ENCODE measurements at regions not wholly inside any gene's neighbourhood (a gene's known extent, or its start where the extent isn't known, plus 50 kb on each side); places are given as distances from the start of the nearest gene placed in this dataset.

DNA sequence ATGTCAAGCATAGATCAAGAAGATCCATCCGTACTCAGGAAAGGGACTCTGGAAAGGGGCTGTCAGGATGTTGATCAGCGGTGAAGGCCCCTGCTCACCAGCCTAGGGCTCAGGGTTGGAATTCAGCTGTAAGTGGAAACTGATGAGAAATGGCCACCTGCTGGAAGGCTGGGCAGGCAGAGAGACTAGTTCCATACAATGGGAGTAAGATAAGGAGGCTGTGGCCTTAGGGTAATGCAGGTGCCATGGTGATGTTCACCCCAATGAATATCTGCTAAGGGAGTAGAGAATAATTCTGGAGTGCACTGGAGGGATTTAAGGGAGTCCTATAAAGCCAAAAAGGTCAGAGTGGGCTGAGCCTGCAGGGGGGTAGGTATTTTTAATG lies 256.6 kb downstream of the CYRIA start:
- no peak for DNase-seq

DNA sequence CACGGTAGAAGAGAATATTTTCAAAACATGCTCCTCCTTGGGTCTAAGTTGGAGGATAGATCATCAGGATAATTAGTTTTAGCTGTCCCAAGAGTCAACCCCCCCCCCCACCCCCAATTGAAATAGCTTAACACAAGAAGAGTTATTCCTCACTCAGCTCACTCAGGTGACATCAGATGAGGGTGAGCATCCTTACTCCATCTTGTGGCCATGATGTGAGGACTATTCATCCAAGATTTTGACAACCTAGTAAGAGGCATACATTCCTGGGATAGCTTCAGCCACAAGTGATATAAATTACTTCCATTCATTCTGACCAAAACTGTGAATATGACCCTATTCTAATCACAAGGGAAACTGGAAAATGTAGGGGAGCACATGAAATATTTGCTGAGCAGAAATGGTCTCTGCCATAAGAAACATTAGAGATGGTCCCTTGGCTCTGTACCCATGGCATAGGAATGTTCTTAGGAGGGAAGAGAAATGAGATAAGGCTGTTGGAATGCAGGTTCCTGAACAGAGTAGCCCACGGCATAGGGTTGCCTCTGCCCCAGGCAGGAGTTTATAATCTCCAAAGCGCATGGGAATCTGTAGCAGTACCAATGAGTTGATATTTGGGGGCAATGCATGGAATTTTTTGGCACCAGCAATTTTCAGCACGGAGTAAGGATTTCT lies 257.2 kb downstream of the CYRIA start:
- DNase-seq, result peak; percentile 7

- no peak for DNase-seq
Observed at GRCh38 chr2:16407358-16407757, 258.3 kb downstream of the CYRIA start.

- DNase-seq, result no peak
Observed at GRCh38 chr2:16406496-16407289, 258.9 kb downstream of the CYRIA start.

DNA sequence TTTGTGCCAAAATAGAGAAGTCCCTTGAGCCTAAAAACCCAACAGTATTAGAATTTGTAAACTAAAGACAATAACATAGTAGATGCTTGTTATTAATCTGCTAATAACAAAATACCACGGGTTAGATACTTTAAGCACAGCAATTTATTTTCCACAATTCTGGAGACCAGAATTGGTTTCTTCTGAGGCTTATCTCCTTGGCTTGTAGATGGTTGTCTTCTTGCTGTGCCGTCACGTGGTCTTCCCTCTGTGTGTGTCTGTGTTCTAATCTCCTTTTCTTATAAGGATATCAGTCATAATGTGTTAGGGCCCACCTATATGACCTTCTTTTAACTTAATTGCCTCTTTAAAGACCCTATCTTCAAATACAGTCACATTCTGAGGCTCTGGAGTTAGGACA lies 260.1 kb downstream of the CYRIA start:
- DNase-seq, result no peak

DNA sequence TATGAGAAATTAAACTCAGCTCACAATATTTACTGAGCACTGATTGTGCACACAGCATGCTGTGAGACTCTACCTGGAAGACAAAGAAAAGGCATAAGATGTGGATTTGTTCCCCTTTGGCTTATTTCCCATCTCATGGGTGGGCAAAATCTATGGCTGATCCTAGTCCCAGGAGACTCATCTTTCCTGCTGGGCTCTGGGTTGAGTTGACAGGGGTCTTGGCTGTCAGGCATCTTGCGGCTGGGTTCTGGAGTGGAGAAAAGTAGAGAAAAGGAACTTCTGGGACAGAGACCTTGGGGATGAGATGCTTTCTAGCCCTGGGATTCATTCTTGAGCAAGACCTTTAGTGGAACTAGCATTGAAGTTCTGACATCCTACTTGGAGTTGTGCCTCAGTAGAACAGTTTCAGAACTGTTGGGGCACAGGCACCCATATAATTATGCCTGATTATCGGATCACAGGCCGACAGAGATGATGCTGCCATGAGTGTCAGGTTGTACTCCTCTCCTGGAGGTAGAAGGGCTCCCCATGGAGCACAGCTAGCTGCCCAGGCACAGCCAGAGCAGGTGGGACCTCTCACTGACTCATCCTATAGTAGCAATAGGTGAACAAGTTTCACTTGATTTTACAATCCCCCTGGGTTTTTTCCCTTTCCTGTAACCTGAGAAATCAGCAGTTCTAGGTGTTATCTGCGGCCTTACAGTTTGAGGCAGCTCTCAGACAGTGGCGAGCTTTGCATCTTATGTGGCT lies 260.9 kb downstream of the CYRIA start:
- DNase-seq, result no peak

DNA sequence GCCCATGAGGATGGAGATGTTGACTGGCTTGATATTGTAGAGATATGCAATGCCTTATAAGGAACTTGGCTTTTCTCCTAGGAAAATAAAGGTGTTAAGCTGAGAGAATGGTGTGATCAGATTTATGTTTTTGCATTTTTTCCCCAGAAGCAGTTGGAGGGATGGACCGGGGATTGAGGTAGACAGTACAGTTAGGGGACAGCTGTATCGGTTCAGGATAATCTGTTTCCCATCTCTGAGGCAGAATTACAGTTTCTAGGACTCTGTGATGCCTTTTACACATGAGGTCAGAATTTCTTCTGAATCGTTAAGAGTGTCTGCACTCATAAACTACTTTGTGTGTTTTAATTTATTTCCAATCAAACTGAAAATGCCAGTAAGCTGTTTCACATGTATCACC lies 261.5 kb downstream of the CYRIA start:
- no peak for DNase-seq

DNA sequence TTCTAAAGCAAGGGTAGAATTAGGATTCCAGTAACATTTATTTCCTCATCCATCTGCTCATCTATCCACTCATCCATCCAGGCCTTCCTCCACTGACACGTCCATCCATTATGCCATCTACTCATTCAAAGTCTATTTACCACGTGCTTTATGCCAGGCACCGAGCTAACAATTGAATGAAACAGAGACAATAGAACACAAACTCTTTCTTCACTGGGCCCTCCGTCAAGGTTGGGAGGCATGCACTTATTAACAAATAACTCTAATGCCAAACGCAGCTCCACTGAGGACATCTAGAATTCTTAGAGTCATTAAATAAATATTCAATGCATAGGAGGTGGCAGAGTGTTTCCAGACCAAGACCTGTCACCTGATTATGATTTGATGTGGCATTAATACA lies 262.7 kb downstream of the CYRIA start:
- no peak for DNase-seq

DNA sequence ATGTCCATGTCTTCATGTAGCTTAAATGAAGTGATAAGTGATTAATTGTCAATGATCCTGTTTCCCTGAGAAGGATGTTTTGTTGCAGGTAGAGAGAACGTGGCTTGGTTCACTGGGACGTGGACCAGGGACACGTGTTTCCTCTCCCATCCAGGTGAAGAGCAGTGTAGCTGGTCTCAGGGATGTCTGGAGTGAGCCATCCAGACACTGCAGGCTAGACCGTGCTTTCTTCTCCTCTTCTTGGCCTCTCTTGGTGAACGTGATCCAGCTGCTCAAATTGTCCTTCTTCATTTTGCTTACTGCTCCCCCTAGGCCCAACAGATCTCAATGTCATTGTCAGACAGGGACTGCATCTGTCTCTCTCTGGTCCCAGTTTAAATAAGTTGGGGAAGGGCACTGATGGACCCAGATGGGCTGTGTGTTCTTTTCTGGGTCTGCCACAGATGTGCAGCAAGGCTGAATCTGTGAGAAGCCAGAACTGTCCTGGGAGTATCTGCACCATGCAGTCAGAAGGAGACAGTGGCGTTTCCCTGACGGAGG lies 263.8 kb downstream of the CYRIA start:
- DNase-seq, result no peak

- DNase-seq, result no peak
Observed at GRCh38 chr2:16400127-16400623, 265.5 kb downstream of the CYRIA start.

DNA sequence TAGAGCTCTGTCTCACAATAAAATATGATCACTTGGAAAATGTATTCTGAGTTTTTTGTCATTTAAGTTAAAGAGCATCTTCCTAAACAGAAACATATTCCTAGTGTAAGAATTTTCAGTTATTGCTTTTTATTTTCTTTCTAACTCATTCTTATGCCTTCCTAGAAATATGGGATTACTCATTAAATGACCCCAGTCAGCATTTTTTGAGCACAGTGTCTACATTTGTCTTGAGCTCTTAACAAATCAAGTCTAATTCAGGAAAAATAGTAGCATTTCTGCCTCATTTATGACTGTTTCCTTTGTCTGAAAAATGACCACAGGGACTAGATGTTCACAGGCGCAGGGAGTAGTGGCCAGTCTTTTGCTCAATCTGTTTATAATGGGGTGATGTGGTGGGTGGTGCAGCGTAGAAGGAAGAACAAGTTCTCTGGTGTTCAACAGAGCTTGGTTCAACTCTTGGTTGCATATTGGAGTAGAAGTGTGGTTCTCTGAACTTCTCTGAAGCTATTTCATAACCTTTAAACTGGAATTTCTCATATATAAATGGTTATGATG lies 267.1 kb downstream of the CYRIA start:
- no peak for DNase-seq

GRCh38 chr2:16397681-16398475 lies 267.8 kb downstream of the CYRIA start:
- DNase-seq, result no peak

DNA sequence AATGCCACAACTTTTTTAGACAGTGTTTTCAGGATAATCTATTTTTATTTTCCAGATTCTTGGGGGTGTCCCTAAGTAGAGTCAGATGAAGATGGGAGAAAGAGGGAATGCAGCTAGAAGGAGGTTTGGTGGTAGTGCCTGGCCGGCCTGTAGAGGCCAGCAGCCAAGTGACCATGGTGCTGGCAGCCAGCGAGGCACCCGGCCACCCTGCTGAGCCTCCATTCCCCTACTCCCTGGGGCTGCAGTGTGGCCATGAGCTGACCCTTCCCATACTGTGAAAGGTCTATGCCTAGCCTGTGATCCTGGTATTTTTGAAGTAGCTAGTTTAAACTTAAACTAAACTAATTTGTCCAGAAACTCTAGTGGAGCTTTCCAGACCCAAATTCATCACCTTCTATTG lies 268.6 kb downstream of the CYRIA start:
- no peak for DNase-seq

DNA sequence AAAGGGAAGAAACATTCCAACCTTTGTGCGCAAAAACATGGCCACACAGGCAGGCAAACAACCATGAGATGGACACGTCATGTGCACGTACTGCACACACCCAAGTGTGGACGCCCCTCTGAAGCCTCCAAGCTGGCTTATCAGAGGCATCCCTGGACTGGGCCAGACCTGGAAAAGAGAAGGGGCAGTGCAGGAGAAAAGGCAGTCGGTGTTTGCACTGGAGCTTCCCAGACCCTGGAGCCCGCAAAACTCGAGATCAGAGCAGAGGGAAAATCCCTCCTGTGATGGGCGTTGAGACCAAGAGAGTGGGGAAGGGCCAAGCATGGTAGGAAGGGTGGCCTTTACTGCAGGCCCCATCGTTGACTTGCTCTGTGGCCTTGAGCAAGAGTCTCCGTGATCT lies 269.5 kb downstream of the CYRIA start:
- no peak for DNase-seq

GRCh38 chr2:16395601-16396000 lies 270.0 kb downstream of the CYRIA start:
- no peak for DNase-seq

DNA sequence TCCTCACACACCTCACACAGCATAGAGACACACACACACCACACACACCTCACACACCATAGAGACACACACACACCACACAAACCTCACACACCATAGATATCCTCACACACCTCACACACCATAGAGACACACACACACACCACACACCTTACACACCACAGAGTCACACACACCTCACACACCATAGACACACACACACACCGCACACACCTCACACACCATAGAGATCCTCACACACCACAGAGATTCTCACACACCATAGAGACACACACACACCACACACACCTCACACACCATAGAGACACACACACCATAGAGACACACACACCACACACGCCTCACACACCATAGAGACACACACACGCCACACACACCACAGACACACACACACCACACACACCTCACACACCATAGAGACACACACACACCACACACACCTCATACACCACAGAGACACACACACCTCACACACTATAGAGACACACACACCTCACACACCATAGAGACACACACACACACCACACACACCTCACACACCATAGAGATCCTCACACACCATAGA lies 270.6 kb downstream of the CYRIA start:
- DNase-seq, result no peak

GRCh38 chr2:16394072-16394985 lies 271.3 kb downstream of the CYRIA start:
- no peak for DNase-seq

DNA sequence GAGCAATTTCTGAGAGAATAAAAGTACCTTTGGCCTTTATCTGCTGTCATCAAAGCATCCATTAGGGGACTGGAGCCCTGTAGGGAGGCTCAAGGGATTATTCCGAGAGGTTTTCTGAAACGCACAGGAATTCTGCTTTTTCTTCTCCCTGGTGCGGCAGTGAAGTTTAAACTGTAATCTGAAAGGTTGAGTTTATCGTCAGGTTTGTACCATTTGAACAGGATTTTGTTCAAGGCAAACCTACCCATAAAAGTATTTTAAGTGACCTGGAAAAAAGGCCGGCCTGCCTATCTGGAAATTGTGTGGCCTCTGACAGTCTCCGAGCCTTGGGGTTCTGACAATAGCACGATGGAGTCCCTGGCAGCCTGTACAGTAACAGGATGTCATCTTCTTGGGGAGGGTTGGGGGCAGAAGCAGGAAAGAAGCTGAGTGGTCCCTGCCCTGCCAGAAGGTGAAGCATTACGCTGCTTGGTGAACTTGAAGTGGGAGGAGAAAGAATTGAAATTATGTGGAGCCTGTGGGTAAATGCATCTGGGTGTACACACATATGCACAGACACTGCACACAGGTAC lies 272.0 kb downstream of the CYRIA start:
- peak; percentile 5 for DNase-seq

DNA sequence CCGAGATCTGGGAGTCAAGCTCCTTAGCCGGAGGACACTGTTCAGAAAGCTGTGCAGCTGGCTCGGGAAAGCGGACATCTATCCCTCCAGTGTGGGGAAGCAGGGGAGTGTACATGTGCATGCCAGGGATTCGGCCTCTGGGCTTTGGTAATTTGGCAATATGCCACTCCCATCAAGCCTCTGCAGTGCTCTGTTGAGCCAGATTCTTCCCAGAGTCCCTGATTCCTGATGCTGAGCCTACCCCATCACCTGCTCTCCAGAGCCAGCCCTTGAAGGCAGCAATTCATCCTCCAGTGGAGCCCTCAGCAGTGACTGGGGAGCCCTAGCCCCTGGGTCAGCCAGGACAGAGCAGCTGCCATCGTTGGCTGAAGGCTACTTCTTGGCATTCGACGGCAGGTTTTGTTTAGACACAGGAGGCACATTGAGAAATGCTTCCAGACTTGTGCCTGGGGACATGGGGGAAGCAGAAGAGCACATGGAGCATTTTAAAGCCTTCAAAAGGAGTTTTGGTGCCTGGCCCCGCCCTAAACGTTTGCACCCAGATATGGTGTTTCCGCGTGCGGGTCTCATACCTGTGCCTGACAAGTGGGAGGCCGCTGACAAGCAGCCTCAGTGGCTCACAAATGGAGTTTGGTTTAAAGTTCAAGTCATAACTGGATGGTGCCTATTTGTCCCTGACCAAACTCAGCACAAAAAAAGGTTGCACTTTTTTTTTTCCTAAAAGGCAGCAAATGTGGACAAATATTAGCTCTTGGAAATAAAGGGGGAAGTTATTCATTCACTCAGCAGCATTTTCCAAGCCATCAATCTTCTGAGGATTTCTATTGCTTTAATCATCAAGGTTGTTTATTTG lies 272.8 kb downstream of the CYRIA start:
- DNase-seq, result no peak
